HG02678 (cell line): ENCODE measurements at regions not wholly inside any gene's neighbourhood (a gene's known extent, or its start where the extent isn't known, plus 50 kb on each side); places are given as distances from the start of the nearest gene placed in this dataset.

ENCODE experiments used
- ATAC-seq: cut with Tn5 transposase; IDR thresholded peaks from one replicate; pipeline ENCODE4 v1.9.1; 2021; ENCODE audit warnings: mild to moderate bottlenecking, moderate library complexity; ENCODE audit not compliant: unreplicated experiment

DNA sequence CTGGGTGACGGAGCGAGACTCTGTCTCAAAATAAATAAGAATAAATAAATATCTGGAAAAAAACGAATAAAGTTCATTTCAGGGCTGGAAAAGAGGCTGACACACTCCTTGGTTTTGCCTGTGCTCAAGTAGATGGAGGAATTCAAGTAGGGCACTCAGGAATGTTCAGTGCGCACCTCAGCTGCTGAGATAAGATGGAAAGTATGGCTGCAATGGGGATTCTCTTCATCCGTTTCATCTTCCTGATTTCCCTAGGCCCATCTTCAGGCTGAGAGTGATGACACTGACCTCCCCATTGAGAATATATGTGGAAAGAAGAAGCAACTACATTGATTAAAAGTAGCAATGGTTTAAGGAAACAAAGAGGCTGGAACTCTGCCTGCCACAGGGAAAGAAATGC, 130.5 kb upstream of the ZNF644 start:
- ATAC-seq, result no peak

DNA sequence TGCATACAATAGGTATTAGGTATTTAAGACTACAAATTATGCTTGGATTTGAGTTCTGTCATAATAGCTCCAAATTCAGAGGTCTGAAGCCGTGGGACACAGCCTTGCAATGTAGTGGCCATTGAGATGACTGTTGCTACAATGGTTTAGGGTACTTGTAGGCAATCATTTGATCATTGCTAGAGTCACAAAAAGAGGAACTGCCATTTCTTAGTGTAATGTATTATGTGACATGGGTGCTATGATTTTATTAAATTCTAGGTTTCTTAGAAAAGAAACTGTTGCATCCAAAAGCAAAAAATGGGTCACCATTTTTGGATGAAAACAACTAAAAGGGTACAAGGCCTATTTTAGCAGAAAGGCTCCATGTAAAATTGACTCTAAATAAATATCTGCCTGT, 129.9 kb upstream of the ZNF644 start:
- no peak for ATAC-seq

DNA sequence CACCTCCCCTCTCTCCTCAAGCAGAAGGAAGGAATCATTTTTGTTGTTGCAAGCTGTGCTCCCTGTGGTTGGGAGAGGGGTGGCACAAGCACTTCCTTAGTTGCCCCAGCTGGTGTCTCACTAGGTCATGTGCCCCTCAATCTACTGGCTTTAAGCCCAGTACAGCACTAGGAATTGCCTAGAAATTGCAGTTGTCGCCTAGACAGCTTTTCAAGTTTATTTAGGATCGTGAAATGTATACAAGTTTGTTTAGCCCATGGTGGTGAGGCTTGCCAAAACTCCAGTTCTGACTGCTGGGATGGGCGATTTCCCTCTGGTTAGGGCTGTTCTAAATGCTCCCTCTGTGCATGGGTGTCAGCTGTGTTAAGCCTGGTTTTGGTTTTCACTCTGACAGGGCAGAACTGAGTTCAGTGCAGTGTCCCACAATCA, 126.8 kb upstream of the ZNF644 start:
- ATAC-seq, result no peak

DNA sequence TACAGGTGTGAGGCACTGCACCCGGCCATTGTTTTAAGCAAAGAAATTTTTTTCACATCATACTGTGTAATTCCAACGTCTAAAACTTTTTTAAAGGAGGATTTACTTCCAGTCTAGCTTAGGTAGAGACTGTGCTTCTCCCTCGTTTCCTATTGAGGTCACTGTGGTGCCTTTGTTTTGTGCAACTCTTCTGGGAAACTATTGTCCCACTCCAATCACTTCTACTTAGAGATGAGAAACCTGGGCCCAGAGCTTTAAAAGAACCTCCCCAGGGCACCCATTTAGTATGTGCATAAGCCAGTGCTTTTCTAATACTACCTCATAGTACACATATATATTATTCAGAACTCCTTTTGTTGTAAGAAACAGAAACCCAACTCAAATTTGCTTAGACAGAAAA, 120.0 kb upstream of the ZNF644 start:
- no peak for ATAC-seq

DNA sequence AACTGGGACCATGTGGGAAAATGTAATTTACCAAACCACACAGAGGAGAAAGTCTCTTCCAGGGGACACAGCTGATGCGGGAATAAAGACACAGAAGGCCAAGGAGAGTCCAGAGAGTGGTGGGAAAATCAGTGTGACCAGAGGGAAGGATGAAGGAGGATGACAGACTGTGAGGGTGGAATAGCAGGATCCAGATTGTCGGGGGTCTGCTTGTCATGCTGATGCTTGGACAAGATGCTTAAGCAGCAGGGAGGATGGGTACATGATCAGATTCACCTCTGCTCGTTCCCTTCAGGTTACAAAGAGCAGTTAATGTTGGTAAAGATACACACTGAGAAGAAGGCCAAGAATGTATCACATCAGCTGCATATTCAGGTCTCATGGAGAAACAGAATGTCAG, 117.1 kb upstream of the ZNF644 start:
- no peak for ATAC-seq

DNA sequence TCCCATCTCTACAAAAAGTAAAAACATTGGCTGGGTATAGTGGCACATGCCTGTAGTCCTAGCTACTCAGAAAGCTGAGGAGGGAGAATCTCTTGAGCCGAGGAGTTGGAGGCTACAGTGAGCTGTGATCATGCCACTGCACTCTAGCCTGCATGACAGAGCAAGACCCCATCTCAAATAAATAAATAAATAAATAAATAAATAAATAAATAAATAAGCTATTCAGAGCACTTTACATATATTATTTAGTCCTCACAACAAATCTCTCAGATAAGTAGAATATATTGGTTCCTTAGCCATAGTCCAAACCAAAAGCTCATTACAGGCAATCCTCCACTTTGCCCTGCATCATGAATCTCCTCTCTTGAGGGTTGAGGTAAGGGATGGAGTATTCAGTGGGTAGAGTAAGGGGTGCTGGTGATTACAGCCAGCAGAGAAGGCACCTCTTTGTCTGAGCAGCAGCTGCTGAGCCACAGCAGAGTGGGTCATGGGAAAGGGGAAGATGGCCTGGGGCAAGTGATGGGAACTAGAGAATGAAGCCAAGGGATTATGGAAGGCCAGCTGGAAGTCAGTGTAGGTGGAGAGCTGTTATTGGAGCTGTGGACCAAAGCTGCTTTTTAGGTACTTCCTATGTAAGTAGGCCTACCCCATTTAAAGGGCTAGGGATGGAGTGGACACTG, 115.5 kb upstream of the ZNF644 start:
- no peak for ATAC-seq

DNA sequence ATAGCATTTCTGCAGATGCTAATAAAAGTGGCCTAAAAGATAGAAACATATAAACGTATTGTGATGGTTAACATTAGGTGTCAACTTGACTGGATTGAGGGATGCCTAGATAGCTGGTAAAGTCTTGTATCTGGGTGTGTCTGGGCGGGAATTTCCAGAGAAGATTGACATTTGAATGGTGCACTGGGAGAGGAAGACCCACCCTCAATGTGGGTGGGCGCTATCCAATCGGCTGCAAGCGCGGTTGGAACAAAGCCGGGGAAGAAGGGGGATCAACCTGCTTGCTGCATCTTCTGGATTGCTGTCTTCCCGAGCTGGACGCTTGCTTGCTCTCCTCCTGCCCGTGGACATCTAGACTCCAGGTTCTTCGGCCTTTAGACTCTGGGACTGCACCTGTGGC, 114.0 kb upstream of the ZNF644 start:
- no peak for ATAC-seq

DNA sequence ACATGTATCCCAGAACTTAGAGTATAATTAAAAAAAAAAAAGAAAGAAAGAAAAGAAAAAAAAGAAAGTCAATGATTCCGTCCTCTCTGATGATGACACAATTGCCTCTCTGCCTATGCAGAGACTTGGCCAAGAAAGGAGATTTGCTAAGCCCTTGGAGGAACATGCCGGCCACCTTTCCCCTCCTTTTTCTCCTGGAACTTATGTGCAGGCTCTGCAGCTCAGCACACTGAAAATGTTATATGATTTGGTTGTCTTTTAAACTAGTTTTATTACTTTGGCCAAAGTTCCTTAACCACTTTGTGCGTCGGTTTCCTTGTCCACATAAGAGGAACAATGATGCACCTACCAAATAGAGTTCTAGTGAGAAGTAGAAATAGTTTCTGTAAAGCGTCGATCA, 111.4 kb upstream of the ZNF644 start:
- ATAC-seq, result no peak

DNA sequence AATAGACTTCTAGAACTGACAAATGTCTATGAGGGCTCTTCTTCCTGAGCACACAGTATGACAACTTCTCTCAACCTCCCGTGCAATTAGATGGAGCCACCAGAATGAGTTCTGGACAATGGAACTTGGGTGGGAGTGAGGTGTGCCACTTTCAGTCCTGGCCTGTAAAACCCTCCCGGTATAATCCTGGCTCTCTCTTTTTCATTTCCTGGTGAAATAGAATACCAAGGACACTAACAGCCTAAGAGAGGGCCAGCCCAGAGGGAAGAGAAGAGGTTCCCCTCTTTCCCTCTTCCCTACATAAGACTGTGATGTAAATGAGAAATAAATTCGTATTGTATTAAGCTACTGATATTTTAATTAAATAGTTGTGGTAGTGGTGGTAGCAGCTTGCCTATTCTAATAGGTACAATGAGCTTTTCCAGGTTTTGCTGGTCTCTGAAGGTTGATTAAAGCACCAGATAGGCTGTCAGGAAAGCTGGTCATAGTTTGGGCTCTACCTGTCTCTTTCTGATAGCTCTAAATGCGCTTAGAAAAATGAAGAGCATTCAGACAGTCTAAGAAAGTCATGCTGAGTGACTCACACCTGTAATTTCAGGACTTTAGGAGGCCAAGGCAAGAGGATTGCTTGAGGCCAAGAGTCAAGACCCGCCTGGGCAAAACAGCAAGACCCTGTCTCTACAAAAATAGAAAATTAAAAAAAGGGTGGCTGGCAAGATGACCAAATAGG, 108.6 kb upstream of the ZNF644 start:
- no peak for ATAC-seq

DNA sequence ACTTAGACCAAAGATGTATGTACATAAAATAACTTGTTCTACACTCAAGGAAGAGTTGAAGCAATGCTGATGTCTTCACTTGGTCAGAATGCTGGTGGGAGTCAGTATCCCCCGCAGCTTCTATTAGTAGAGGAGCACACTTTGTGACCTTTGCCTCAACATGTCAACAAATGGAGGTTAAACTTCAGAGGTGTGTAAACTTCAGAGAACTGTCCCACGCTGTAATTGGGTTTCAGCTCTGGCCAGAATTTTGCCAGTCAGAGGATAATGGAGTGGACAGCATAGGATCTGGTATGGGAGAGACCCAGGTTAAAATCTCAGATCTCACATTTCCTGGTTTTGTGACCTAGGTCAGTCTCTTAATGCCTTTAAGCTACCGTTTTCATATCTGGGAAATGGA, 107.6 kb upstream of the ZNF644 start:
- ATAC-seq, result no peak

DNA sequence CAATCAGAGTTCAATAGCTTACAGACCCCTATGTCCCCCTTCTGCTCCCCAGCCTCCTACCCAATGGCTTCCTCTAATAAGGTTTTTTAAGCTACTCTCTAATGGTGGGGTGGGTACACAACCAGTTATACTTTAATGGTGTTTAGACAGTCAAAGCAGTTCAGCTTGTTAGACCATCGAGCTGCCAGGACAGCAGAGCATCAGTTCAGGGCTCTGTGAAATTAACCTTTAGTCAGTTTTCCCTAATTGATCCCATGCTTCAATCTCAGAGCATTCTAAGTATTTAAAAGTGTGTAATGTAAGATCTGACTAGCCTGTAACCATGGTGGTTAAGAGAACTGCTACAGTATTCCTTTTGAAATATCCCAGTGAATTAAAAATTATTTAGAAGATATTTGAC, 107.2 kb upstream of the ZNF644 start:
- no peak for ATAC-seq

DNA sequence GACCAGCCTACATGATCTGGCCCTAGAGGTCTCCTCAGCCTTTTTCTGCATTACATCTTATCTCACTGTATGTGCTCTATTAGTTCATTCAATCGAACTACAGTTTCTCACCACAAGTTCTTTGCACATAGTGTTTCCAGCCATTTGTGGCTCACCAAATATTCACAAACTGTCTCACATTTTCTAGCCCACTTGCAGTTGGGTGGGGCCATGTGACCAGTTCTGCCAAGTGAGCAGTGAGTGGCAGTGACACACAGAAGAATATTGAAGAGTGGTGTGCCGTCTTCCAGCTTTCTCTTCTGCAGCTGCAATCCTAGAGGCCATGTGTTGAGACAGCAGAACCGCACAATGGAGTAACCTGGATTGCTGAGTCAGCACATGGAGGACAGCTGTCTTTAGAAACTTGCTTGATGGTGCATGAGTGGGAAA, 103.2 kb upstream of the ZNF644 start:
- ATAC-seq, result no peak

DNA sequence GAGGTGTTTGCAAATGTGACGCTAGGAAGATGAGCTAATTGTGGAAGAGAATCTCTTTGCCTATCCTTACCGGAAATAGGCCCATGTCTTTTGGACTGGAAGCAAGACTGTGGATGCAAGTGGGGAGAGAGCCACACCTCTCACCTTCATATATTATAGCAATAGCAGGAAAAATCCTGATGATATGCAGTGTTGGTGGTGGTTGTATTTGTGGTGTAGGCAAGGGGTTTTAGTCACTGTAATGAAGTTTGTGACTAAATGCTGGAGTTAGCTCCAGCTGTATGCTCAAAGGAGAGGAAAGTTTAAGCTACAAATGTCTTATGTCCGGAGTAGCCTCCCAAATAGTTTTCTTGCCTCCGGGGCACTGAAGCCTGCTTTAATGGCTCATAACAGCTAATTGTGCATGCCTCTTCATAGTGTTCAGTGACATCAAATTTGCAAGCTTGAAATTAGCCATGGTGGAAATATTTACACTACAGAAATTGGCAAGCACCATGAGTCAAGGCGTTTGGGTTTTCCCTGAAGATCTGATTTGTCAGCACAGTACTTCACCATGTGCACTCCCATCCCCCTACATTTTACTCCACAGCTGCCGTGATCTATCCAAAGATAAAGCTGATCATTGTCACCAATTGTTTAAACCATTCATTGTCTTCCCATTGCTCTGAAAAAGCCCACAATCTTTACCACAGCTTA, 102.6 kb upstream of the ZNF644 start:
- ATAC-seq, result no peak

DNA sequence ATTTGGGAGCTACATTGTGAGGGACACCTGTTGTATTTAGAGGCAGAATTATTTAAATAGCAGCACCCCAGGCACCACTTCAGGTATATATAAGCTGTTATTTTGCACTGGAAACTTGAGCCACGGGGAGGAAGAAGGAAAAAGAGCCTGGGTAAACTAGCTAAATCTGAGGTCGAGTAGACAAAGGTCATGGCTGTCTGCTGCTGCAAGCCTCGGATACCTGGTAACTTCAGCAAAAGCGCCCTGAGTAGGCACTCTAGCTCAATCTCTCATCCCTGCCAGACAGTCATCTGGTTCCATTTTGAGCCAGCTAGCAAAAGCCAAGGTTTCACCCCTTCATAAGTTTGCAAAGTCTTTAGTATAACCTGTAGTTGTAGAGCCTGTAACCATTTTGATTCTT, 101.9 kb upstream of the ZNF644 start:
- no peak for ATAC-seq

DNA sequence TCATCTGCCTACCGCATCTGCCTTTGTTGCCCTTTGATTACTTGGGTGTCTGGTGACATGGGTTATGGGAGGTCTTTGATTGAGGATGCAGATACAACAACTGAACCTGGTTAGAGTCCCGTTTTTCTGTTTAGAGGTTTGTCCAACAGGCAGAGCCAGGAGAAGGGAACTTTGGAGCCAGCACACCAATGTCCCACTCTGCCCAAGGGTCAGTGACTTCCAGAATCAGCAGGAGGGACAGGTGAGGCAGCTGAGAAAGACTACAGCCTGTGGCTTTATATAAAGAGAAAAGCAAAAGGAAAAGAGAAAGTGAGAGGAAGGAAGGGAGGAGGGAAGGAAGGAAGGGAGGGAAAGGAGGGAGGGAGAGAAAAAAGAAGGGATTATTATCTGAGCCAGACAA, 101.5 kb upstream of the ZNF644 start:
- no peak for ATAC-seq

DNA sequence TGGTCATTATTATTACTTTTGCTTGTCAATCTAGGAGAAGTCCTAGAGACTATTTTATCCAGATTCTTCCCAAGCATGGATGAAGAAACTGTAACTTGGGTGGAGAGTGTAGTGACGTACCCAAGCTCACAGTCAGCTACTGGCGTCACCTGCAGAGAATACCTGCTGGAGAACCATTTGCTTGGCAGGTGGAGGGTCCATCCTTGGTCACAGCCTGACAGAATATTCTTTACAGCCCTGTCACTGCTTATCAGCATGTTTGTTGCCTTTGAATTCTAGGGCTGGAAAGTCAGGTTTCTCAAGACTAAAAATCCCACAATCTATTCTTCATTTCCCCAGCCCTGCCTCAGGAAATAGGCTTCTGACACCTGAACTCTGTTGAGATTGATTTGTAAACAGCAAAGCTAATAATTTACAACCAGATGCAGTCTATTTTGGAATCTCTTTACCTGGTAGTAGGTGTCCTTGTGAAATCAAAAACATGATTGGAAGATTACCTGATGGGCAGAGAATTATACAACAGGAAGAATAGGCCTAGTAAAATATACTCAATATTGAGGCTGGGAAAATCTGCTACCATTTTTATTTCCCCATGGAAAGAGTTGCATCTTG, 100.4 kb upstream of the ZNF644 start:
- no peak for ATAC-seq

DNA sequence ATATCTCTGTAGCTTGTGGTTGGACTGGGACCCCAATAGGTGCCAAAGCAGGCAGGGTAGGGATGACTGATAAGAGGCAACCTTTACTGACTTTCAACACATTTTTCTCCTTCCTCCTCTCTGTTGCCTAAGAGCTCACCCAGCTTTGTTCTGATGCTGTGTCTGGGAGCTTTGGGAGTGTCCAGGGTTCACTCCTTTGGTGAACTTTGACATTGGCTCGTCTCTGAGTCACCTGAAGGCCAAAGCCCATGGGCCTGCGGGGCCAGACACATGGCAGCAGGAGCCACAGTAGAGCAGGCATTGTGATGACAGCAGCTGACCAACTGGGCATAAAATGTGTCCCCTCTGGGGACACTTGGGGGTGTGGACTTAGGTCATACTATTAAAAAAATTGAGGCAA, 99.5 kb upstream of the ZNF644 start:
- no peak for ATAC-seq

DNA sequence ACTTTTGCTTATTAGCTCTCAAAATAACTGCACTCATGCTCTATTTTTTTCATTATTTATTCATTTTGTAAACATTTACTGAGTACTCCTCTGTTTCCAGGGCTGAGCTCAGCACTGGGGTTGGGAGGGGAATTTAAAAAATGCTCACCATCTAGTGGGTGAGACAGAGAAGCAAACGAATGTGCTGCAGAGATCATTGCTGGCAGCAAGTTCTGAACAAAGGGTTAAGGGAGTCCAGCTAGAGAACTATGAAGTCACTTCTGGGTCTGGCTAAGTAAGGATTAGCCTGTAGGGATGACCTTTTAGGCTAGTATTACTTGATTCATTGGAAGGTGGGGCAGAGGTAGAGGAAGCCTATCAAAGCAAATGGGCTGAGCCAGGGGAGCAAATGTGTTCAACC, 99.1 kb upstream of the ZNF644 start:
- no peak for ATAC-seq

DNA sequence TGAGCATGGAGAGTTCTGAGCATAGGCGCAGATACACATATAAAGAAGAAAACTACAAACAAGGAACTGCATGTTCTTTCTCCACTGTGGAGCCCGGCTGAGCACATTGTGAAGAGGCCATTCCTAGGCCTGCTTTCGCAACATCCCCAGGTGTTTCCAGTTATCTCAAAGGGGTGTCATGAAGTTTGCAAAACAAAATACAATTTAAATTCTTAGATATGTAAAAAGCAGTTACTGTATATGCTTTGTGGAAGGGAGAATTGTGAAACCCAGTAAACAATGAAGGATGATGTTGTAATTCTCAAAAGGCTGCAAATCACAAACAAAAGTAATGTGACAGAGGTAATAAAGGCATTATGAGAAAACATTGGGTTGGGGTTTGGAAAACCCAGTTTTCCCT, 98.6 kb upstream of the ZNF644 start:
- no peak for ATAC-seq

DNA sequence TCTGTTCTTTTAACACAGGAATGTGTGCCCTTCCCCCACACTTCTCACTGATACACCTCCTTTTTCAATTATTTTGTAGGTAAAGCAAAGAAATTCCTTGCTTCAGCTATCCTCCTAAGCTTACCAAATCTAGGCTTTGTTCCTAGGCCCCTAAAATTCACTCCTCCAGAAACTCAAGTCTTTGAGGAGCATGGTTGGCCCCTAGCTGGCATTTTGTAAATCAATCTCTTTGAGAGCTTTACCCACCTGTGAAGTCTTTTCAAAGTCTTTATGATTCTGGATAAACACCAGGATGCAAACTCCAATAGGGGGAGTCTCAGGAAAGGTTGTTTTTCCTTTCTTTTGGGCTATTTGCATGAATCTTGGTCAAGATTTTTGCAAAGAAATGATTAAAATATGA, 82.9 kb upstream of the ZNF644 start:
- no peak for ATAC-seq

DNA sequence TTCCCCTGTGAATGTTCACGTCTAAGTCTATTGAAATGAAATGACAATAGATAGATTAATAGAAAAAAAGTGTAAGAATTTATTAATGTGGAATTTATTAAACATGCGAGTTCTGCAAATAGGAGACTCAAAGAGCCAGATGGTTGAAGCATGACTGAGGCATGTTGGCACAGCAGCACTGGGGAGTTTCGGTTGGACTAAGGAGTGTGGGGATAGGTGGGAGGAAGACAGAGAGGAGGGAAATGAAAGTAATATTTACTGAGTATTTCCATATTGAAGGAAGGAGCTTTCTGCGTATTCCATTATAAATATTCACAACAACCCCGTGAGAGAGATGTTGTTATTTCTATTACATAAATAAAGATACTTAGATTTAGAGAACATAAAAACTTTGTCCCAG, 79.5 kb upstream of the ZNF644 start:
- ATAC-seq, result no peak
